HUDEP-2 (cell line): ENCODE measurements at regions not wholly inside any gene's neighbourhood (a gene's known extent, or its start where the extent isn't known, plus 50 kb on each side); places are given as distances from the start of the nearest gene placed in this dataset.

Experiments
- DNase-seq, 76 experiments: peaks; one replicate each; lab custom pipeline; 2025; ENCODE audit not compliant: unreplicated experiment in 76 of 76; lab: John Stamatoyannopoulos, UW

GRCh38 chr7:138405496-138405895 is 54.6 kb upstream of the TRIM24 start:
- DNase-seq: no peak

GRCh38 chr7:138407792-138408191 is 52.3 kb upstream of the TRIM24 start:
- DNase-seq: no peak
